ENCODE measurements at regions not wholly inside any gene's neighbourhood (a gene's known extent, or its start where the extent isn't known, plus 50 kb on each side); places are given as distances from the start of the nearest gene placed in this dataset.

- Histone ChIP-seq H3K9me3 (ENCODE audit: control insufficient read depth in 1 of 2, low read length in 2 of 2) (no peaks in the 10 kb centered on the region), H3K4me1 (ENCODE audit: control insufficient read depth in 1 of 2, insufficient read depth in 2 of 2, low read length in 2 of 2) (no peaks in the 10 kb centered on the region), H3K27me3 (ENCODE audit: control insufficient read depth in 1 of 2, insufficient read depth in 2 of 2, low read length in 2 of 2) (no peaks in the 10 kb centered on the region), H3K4me3 (ENCODE audit: low read depth in 1 of 2, low read length in 2 of 2) (no peak overlapping the region), H3K36me3 (ENCODE audit: control insufficient read depth in 1 of 2, insufficient read depth in 2 of 2, low read length in 2 of 2) (no peaks in the 10 kb centered on the region), H3K27ac (ENCODE audit: low read depth, low read length) (no peak overlapping the region), H3K9ac (ENCODE audit: low read depth in 1 of 2, low read length in 2 of 2) (no peak overlapping the region)
These were observed 352.1 kb upstream of the KIF2A start for GRCh38 chr5:61953913-61954312.

GRCh38 chr5:61964201-61964600, 341.8 kb upstream of the KIF2A start:
- no peak overlapping the region for H3K27ac ChIP-seq (ENCODE audit: low read depth, low read length)
- H3K4me1 ChIP-seq (ENCODE audit: control insufficient read depth in 1 of 2, insufficient read depth in 2 of 2, low read length in 2 of 2): peaks cover 0 to 5% of the 10 kb centered on the region in 2 donors
- no peak overlapping the region for H3K9ac ChIP-seq (ENCODE audit: low read depth in 1 of 2, low read length in 2 of 2)
- no peaks in the 10 kb centered on the region for H3K9me3 ChIP-seq (ENCODE audit: control insufficient read depth in 1 of 2, low read length in 2 of 2)
- H3K27me3 ChIP-seq (ENCODE audit: control insufficient read depth in 1 of 2, insufficient read depth in 2 of 2, low read length in 2 of 2): no peaks in the 10 kb centered on the region
- H3K36me3 ChIP-seq (ENCODE audit: control insufficient read depth in 1 of 2, insufficient read depth in 2 of 2, low read length in 2 of 2): no peaks in the 10 kb centered on the region
- H3K4me3 ChIP-seq (ENCODE audit: low read depth in 1 of 2, low read length in 2 of 2): no peak overlapping the region

- Histone ChIP-seq H3K27me3 (ENCODE audit: control insufficient read depth in 1 of 2, insufficient read depth in 2 of 2, low read length in 2 of 2) (no peaks in the 10 kb centered on the region), H3K9me3 (ENCODE audit: control insufficient read depth in 1 of 2, low read length in 2 of 2) (no peaks in the 10 kb centered on the region), H3K27ac (ENCODE audit: low read depth, low read length) (no peak overlapping the region), H3K4me3 (ENCODE audit: low read depth in 1 of 2, low read length in 2 of 2) (no peak overlapping the region), H3K9ac (ENCODE audit: low read depth in 1 of 2, low read length in 2 of 2) (no peak overlapping the region), H3K36me3 (ENCODE audit: control insufficient read depth in 1 of 2, insufficient read depth in 2 of 2, low read length in 2 of 2) (no peaks in the 10 kb centered on the region), H3K4me1 (ENCODE audit: control insufficient read depth in 1 of 2, insufficient read depth in 2 of 2, low read length in 2 of 2) (peaks cover 0 to 5% of the 10 kb centered on the region in 2 donors)
These were observed 340.9 kb upstream of the KIF2A start for GRCh38 chr5:61965069-61965468.

GRCh38 chr5:61965490-61965889, 340.5 kb upstream of the KIF2A start:
- Histone ChIP-seq H3K4me3 (ENCODE audit: low read depth in 1 of 2, low read length in 2 of 2) (no peak overlapping the region), H3K9ac (ENCODE audit: low read depth in 1 of 2, low read length in 2 of 2) (no peak overlapping the region), H3K27ac (ENCODE audit: low read depth, low read length) (no peak overlapping the region), H3K27me3 (ENCODE audit: control insufficient read depth in 1 of 2, insufficient read depth in 2 of 2, low read length in 2 of 2) (no peaks in the 10 kb centered on the region), H3K36me3 (ENCODE audit: control insufficient read depth in 1 of 2, insufficient read depth in 2 of 2, low read length in 2 of 2) (no peaks in the 10 kb centered on the region), H3K9me3 (ENCODE audit: control insufficient read depth in 1 of 2, low read length in 2 of 2) (no peaks in the 10 kb centered on the region), H3K4me1 (ENCODE audit: control insufficient read depth in 1 of 2, insufficient read depth in 2 of 2, low read length in 2 of 2) (peaks cover 0 to 5% of the 10 kb centered on the region in 2 donors)

GRCh38 chr5:61966296-61966955, 339.6 kb upstream of the KIF2A start:
- Histone ChIP-seq H3K9me3 (ENCODE audit: control insufficient read depth in 1 of 2, low read length in 2 of 2) (no peaks in the 10 kb centered on the region), H3K27me3 (ENCODE audit: control insufficient read depth in 1 of 2, insufficient read depth in 2 of 2, low read length in 2 of 2) (no peaks in the 10 kb centered on the region), H3K9ac (ENCODE audit: low read depth in 1 of 2, low read length in 2 of 2) (no peak overlapping the region), H3K4me1 (ENCODE audit: control insufficient read depth in 1 of 2, insufficient read depth in 2 of 2, low read length in 2 of 2) (peaks cover 0 to 5% of the 10 kb centered on the region in 2 donors), H3K27ac (ENCODE audit: low read depth, low read length) (no peak overlapping the region), H3K4me3 (ENCODE audit: low read depth in 1 of 2, low read length in 2 of 2) (no peak overlapping the region), H3K36me3 (ENCODE audit: control insufficient read depth in 1 of 2, insufficient read depth in 2 of 2, low read length in 2 of 2) (no peaks in the 10 kb centered on the region)

- Histone ChIP-seq H3K9me3 (ENCODE audit: control insufficient read depth in 1 of 2, low read length in 2 of 2) (no peaks in the 10 kb centered on the region), H3K36me3 (ENCODE audit: control insufficient read depth in 1 of 2, insufficient read depth in 2 of 2, low read length in 2 of 2) (no peaks in the 10 kb centered on the region), H3K27ac (ENCODE audit: low read depth, low read length) (no peak overlapping the region), H3K4me1 (ENCODE audit: control insufficient read depth in 1 of 2, insufficient read depth in 2 of 2, low read length in 2 of 2) (peaks cover 0 to 5% of the 10 kb centered on the region in 2 donors), H3K4me3 (ENCODE audit: low read depth in 1 of 2, low read length in 2 of 2) (no peak overlapping the region), H3K9ac (ENCODE audit: low read depth in 1 of 2, low read length in 2 of 2) (no peak overlapping the region), H3K27me3 (ENCODE audit: control insufficient read depth in 1 of 2, insufficient read depth in 2 of 2, low read length in 2 of 2) (no peaks in the 10 kb centered on the region)
These were observed 339.0 kb upstream of the KIF2A start for GRCh38 chr5:61966997-61967396.

- H3K27ac ChIP-seq (ENCODE audit: low read depth, low read length): no peak overlapping the region
- no peaks in the 10 kb centered on the region for H3K36me3 ChIP-seq (ENCODE audit: control insufficient read depth in 1 of 2, insufficient read depth in 2 of 2, low read length in 2 of 2)
- H3K9ac ChIP-seq (ENCODE audit: low read depth in 1 of 2, low read length in 2 of 2): no peak overlapping the region
- peaks cover 0 to 5% of the 10 kb centered on the region in 2 donors for H3K4me1 ChIP-seq (ENCODE audit: control insufficient read depth in 1 of 2, insufficient read depth in 2 of 2, low read length in 2 of 2)
- no peaks in the 10 kb centered on the region for H3K9me3 ChIP-seq (ENCODE audit: control insufficient read depth in 1 of 2, low read length in 2 of 2)
- H3K4me3 ChIP-seq (ENCODE audit: low read depth in 1 of 2, low read length in 2 of 2): no peak overlapping the region
- no peaks in the 10 kb centered on the region for H3K27me3 ChIP-seq (ENCODE audit: control insufficient read depth in 1 of 2, insufficient read depth in 2 of 2, low read length in 2 of 2)
These were observed 338.3 kb upstream of the KIF2A start for GRCh38 chr5:61967681-61968080.

- Histone ChIP-seq H3K27ac (ENCODE audit: low read depth, low read length) (no peak overlapping the region), H3K27me3 (ENCODE audit: control insufficient read depth in 1 of 2, insufficient read depth in 2 of 2, low read length in 2 of 2) (no peaks in the 10 kb centered on the region), H3K9me3 (ENCODE audit: control insufficient read depth in 1 of 2, low read length in 2 of 2) (no peaks in the 10 kb centered on the region), H3K9ac (ENCODE audit: low read depth in 1 of 2, low read length in 2 of 2) (no peak overlapping the region), H3K4me3 (ENCODE audit: low read depth in 1 of 2, low read length in 2 of 2) (no peak overlapping the region), H3K4me1 (ENCODE audit: control insufficient read depth in 1 of 2, insufficient read depth in 2 of 2, low read length in 2 of 2) (peaks cover 0 to 5% of the 10 kb centered on the region in 2 donors), H3K36me3 (ENCODE audit: control insufficient read depth in 1 of 2, insufficient read depth in 2 of 2, low read length in 2 of 2) (no peaks in the 10 kb centered on the region)
These were observed 336.7 kb upstream of the KIF2A start for GRCh38 chr5:61969347-61969746.

- Histone ChIP-seq H3K36me3 (ENCODE audit: control insufficient read depth in 1 of 2, insufficient read depth in 2 of 2, low read length in 2 of 2) (no peaks in the 10 kb centered on the region), H3K4me3 (ENCODE audit: low read depth in 1 of 2, low read length in 2 of 2) (no peak overlapping the region), H3K27me3 (ENCODE audit: control insufficient read depth in 1 of 2, insufficient read depth in 2 of 2, low read length in 2 of 2) (no peaks in the 10 kb centered on the region), H3K4me1 (ENCODE audit: control insufficient read depth in 1 of 2, insufficient read depth in 2 of 2, low read length in 2 of 2) (peaks cover 0 to 5% of the 10 kb centered on the region in 2 donors), H3K9me3 (ENCODE audit: control insufficient read depth in 1 of 2, low read length in 2 of 2) (no peaks in the 10 kb centered on the region), H3K27ac (ENCODE audit: low read depth, low read length) (no peak overlapping the region), H3K9ac (ENCODE audit: low read depth in 1 of 2, low read length in 2 of 2) (no peak overlapping the region)
These were observed 336.3 kb upstream of the KIF2A start for GRCh38 chr5:61969755-61970154.

GRCh38 chr5:61970218-61970617, 335.8 kb upstream of the KIF2A start:
- Histone ChIP-seq H3K27me3 (ENCODE audit: control insufficient read depth in 1 of 2, insufficient read depth in 2 of 2, low read length in 2 of 2) (no peaks in the 10 kb centered on the region), H3K4me3 (ENCODE audit: low read depth in 1 of 2, low read length in 2 of 2) (no peak overlapping the region), H3K27ac (ENCODE audit: low read depth, low read length) (no peak overlapping the region), H3K9me3 (ENCODE audit: control insufficient read depth in 1 of 2, low read length in 2 of 2) (no peaks in the 10 kb centered on the region), H3K4me1 (ENCODE audit: control insufficient read depth in 1 of 2, insufficient read depth in 2 of 2, low read length in 2 of 2) (peaks cover 0 to 5% of the 10 kb centered on the region in 2 donors), H3K9ac (ENCODE audit: low read depth in 1 of 2, low read length in 2 of 2) (no peak overlapping the region), H3K36me3 (ENCODE audit: control insufficient read depth in 1 of 2, insufficient read depth in 2 of 2, low read length in 2 of 2) (no peaks in the 10 kb centered on the region)
